Testis (tissue), 2 donors: ENCODE measurements at regions not wholly inside any gene's neighbourhood (a gene's known extent, or its start where the extent isn't known, plus 50 kb on each side); places are given as distances from the start of the nearest gene placed in this dataset.

Experiments
- POLR2A ChIP-seq: fragments of 450-650 bp; IDR thresholded peaks from one replicate; pipeline ENCODE4 v1.6.1; 2017; ENCODE audit warnings: antibody characterized with exemption, mild to moderate bottlenecking, moderate library complexity
- TF ChIP-seq, protein P1 (sequence below), 3 experiments: fragments of 450-650 bp in 2 of 3; fragments of 200-600 bp in 1 of 3; sonication (generic) in 1 of 3; IDR thresholded peaks; one replicate each; pipeline ENCODE4 v1.5.1; 2016 to 2019; ENCODE audit warnings: antibody characterized with exemption in 3 of 3, mild to moderate bottlenecking in 2 of 3, moderate library complexity in 1 of 3

DNA sequence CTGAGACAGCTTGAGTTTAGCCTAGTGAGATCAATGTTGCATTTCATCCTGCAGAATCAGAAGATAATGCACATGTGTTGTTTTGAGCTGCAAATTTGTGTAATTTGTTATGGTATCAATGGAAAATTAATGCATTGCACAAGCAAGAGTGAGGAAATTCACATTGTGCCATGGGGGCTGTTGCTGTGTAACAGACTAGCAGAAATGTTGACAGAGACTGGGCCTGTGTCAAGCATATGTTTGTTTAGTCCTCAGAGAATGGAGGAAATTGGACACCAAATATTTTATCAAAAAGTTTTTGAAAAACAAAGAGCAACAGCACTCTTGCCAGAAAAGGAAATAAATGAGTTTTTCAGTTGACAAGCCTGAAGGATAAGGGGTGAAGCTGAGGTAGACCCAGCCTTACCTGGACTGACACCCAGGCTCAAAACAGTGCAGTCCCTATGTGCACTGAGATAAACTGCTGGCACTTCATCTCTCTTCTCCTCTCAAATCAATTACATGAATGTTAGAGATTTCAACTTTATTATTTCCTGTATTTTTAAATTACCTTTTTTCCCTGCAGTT is 1150.0 kb downstream of the FSCB start:
- TF ChIP-seq, protein P1, sequence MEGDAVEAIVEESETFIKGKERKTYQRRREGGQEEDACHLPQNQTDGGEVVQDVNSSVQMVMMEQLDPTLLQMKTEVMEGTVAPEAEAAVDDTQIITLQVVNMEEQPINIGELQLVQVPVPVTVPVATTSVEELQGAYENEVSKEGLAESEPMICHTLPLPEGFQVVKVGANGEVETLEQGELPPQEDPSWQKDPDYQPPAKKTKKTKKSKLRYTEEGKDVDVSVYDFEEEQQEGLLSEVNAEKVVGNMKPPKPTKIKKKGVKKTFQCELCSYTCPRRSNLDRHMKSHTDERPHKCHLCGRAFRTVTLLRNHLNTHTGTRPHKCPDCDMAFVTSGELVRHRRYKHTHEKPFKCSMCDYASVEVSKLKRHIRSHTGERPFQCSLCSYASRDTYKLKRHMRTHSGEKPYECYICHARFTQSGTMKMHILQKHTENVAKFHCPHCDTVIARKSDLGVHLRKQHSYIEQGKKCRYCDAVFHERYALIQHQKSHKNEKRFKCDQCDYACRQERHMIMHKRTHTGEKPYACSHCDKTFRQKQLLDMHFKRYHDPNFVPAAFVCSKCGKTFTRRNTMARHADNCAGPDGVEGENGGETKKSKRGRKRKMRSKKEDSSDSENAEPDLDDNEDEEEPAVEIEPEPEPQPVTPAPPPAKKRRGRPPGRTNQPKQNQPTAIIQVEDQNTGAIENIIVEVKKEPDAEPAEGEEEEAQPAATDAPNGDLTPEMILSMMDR (IDR thresholded peaks at IDR 0.05) = no peak
- no peak for TF ChIP-seq POLR2A
